Right lobe of liver (tissue), 6 donors: ENCODE measurements at regions not wholly inside any gene's neighbourhood (a gene's known extent, or its start where the extent isn't known, plus 50 kb on each side); places are given as distances from the start of the nearest gene placed in this dataset.

Experiments used
- ATAC-seq, 4 donors: fragments of 200-7000 bp; cut with Tn5 transposase; one replicate each; pipeline ENCODE4 v1.9.1; 2020; ENCODE audit warnings: mild to moderate bottlenecking in 4 of 4, moderate library complexity in 4 of 4
- DNase-seq, 3 donors: peaks; one replicate each; pipeline ENCODE4 v3.0.0-alpha.2; 2020
- H3K27ac ChIP-seq, 3 donors: fragments of 200-600 bp; one replicate each; pipeline ENCODE4 v1.8.0; 2022
- H3K27me3 ChIP-seq, 2 donors: fragments of 200-600 bp; one replicate each; pipeline ENCODE4 v1.8.0; 2022
- H3K36me3 ChIP-seq, 4 donors: fragments of 200-600 bp; sonication (generic) in 1 of 4; one replicate each; pipeline versions ENCODE4 v1.5.1 to v1.8.0; 2017 to 2022; ENCODE audit warnings: control low read depth in 1 of 4
- H3K4me1 ChIP-seq, 4 donors: fragments of 200-600 bp; sonication (generic) in 1 of 4; one replicate each; pipeline versions ENCODE4 v1.5.1 to v1.8.0; 2017 to 2022; ENCODE audit warnings: control low read depth in 1 of 4
- H3K4me3 ChIP-seq, 3 donors: fragments of 200-600 bp; one replicate each; pipeline ENCODE4 v1.8.0; 2022
- H3K9me3 ChIP-seq, 4 donors: fragments of 200-600 bp; sonication (generic) in 1 of 4; one replicate each; pipeline versions ENCODE4 v1.5.1 to v1.8.0; 2017 to 2022; ENCODE audit warnings: control low read depth in 1 of 4
- CTCF ChIP-seq, 4 donors: fragments of 200-600 bp in 3 of 4; fragments of 450-650 bp in 1 of 4; IDR thresholded peaks; one replicate each; pipeline versions ENCODE4 v1.5.1 to v1.8.0; 2016 to 2022; ENCODE audit warnings: antibody characterized with exemption in 4 of 4, mild to moderate bottlenecking in 2 of 4
- POLR2A ChIP-seq: fragments of 450-650 bp; IDR thresholded peaks from one replicate; pipeline ENCODE4 v1.6.1; 2017; ENCODE audit warnings: antibody characterized with exemption, mild to moderate bottlenecking
- WGBS: methylation state at CpG from one replicate; pipeline ENCODE4 v1.1.6; 2018; ENCODE audit warnings: low coverage, low lambda C conversion rate; ENCODE audit not compliant: insufficient coverage; ENCODE audit errors: missing lambda C conversion rate; 5-methylcytosine and 5-hydroxymethylcytosine counted together
- intact Hi-C, 2 donors: fragments of 100-400 bp; cut with DNase I; formaldehyde crosslinking; loops; one replicate each; pipeline versions ENCODE4 v1.11.2 to v1.14.1; 2022
- donor health status: DM: no; HTN: yes; CAD: no.
- donor health status: DM: no; HTN: no; CAD: no.
- donor health status: DM: no; HTN: no; CAD: no.
- donor health status: DM: no; HTN: yes; CAD: no.
- donor health status: DM: no; HTN: yes; CAD: no.

GRCh38 chr11:16468735-16469453 lies 112.5 kb upstream of the SOX6 start:
- Histone ChIP-seq H3K4me1 (no peaks in the 10 kb centered on the region), H3K4me3 (no peak overlapping the region), H3K27me3 (no peaks in the 10 kb centered on the region), H3K36me3 (no peaks in the 10 kb centered on the region), H3K9me3 (no peaks in the 10 kb centered on the region), H3K27ac (no peak overlapping the region)
- no peak for TF ChIP-seq CTCF (IDR thresholded peaks at IDR 0.05)
- TF ChIP-seq POLR2A, result no peak
- DNase-seq (no peak), ATAC-seq (no peak)
- 69% methylated on average over 5 of the region's 5 CpGs for WGBS
- intact Hi-C loops, result no loop called here

GRCh38 chr11:16460508-16460907 lies 104.2 kb upstream of the SOX6 start:
- intact Hi-C loops, result no loop called here
- no peaks in the 10 kb centered on the region for H3K9me3 ChIP-seq
- no peaks in the 10 kb centered on the region for H3K27me3 ChIP-seq
- H3K4me3 ChIP-seq, result no peak overlapping the region
- no peaks in the 10 kb centered on the region for H3K4me1 ChIP-seq
- no peak for TF ChIP-seq CTCF (IDR thresholded peaks at IDR 0.05)
- no peak for TF ChIP-seq POLR2A
- no peaks in the 10 kb centered on the region for H3K36me3 ChIP-seq
- ATAC-seq (no peak), DNase-seq (no peak)
- H3K27ac ChIP-seq, result no peak overlapping the region

GRCh38 chr11:16456366-16456765 lies 100.0 kb upstream of the SOX6 start:
- WGBS, result 48% methylated on average over 2 of the region's 2 CpGs
- H3K4me3 ChIP-seq, result no peak overlapping the region
- no peaks in the 10 kb centered on the region for H3K4me1 ChIP-seq
- ATAC-seq (no peak), DNase-seq (no peak)
- H3K9me3 ChIP-seq, result no peaks in the 10 kb centered on the region
- TF ChIP-seq POLR2A, result no peak
- no peak for TF ChIP-seq CTCF (IDR thresholded peaks at IDR 0.05)
- no peaks in the 10 kb centered on the region for H3K27me3 ChIP-seq
- H3K27ac ChIP-seq, result no peak overlapping the region
- intact Hi-C loops, result no loop called here
- H3K36me3 ChIP-seq, result no peaks in the 10 kb centered on the region

GRCh38 chr11:16454289-16454863 lies 98.0 kb upstream of the SOX6 start:
- WGBS, result 46% methylated on average over 2 of the region's 2 CpGs
- TF ChIP-seq POLR2A (no peak), CTCF (IDR thresholded peaks at IDR 0.05) (no peak)
- no peaks in the 10 kb centered on the region for H3K36me3 ChIP-seq
- ATAC-seq (no peak), DNase-seq (no peak)
- H3K27me3 ChIP-seq, result no peaks in the 10 kb centered on the region
- no peak overlapping the region for H3K4me3 ChIP-seq
- no peaks in the 10 kb centered on the region for H3K4me1 ChIP-seq
- no peak overlapping the region for H3K27ac ChIP-seq
- no peaks in the 10 kb centered on the region for H3K9me3 ChIP-seq
- intact Hi-C loops, result no loop called here
